NCI-H2029 treated with DMSO at 0.1 percent for 48 hours (cell line): ENCODE measurements at regions not wholly inside any gene's neighbourhood (a gene's known extent, or its start where the extent isn't known, plus 50 kb on each side); places are given as distances from the start of the nearest gene placed in this dataset.
"Not testable (repeated sequence)": the region's sequence is repeated elsewhere in the genome, so short reads cannot be mapped to it uniquely, and the experiment has no call there.

ENCODE experiments used
- DNase-seq: peaks from one replicate; lab custom pipeline; 2025; lab: John Stamatoyannopoulos, UW

DNA sequence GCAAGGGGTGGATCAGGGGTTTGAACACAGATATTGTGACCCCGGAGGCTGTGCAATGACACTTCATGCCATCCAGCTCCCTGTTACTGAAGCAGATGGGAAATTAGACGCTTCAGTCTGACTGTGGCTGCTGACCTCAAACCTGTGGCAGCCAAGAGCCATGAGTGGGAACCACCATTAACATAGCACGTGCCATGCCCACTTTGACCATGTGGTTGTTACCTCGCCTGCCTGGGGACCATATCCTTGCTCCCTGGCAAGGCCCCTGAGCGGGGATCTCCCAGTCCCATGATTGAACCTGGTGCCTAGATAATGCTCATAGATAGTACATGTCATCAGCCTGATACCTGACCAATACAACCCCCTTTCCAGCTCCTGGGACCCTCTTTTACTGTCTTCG lies 68.9 kb downstream of the CYP26B1 start:
- no peak for DNase-seq

DNA sequence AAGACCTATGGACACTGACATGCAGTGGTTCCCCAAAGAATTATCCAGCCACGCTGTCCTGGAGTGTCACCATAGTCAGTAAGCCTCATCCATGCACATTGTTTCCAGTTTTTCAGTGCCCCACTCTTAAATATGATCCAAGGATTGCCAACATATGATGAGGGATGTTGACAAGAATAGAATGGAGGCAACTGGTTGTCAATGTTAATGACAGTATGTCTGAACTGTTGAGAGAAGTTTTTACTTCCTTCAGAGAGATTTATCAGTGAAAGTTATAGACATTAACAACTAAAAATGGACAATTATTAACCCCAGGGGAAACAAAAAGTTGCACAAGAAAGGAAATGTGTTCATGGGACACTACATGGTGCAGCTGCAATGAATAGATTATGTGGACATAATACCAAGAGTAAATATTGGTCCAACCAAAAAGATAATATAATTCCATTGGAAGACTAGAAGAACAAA lies 69.9 kb downstream of the CYP26B1 start:
- no peak for DNase-seq

DNA sequence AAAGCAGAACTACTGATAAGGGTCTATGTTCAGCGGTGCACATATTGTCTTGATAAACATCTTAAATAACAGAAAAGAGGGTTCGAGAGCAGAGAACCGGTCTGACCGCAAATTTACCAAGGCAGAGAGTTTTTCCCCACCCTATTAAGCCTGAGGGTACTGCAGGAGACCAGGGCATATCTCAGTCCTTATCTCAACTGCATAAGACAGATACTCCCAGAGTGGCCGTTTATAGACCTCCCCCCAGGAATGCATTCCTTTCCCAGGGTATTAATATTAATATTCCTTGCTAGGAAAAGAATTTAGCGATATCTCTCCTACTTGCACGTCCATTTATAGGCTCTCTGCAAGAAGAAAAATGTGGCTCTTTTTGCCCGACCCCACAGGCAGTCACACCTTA lies 74.3 kb downstream of the CYP26B1 start:
- not testable (repeated sequence) for DNase-seq

DNA sequence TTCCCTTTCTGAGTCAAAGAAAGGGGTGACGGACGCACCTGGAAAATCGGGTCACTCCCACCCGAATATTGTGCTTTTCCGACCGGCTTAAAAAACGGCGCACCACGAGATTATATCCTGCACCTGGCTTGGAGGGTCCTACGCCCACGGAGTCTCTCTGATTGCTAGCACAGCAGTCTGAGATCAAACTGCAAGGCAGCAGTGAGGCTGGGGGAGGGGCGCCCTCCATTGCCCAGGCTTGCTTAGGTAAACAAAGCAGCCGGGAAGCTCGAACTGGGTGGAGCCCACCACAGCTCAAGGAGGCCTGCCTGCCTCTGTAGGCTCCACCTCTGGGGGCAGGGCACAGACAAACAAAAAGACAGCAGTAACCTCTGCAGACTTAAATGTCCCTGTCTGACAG lies 83.5 kb downstream of the CYP26B1 start:
- DNase-seq = not testable (repeated sequence)

DNA sequence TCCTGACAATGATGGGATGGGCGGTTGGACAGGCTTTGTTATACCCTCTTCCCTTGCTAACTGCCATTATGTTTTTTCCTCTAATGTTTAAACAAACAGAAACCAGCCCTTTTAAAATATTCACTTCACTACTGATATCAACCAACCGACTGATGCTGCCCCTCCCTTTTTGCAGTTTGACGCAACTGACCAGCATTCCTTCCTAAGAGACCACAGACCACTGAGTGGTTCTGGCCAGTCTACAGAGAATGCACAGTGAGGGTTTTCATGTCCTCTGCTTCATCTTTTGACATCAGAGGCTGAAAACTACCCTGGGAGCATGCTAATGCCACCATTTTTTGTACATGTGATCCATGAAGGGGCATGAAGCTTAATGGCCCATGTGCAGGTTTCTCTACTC lies 85.3 kb downstream of the CYP26B1 start:
- DNase-seq = no peak

DNA sequence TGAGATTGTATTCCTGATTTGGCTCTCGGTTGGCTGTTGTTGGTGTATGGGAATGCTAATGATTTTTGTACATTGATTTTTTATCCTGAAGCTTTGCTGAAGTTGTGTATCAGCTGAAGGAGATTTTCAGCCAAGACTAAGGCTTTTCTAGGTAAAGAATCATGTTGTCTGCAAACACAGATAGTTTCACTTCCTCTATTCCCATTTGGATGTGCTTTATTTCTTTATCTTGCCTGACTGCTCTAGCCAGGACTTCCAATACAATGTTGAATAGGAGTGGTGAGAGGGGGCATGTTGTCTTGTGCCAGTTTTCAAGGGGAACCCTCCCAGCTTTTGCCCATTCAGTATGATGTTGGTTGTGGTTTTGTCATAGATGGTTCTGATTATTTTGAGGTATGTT lies 90.4 kb downstream of the CYP26B1 start:
- no peak for DNase-seq

DNA sequence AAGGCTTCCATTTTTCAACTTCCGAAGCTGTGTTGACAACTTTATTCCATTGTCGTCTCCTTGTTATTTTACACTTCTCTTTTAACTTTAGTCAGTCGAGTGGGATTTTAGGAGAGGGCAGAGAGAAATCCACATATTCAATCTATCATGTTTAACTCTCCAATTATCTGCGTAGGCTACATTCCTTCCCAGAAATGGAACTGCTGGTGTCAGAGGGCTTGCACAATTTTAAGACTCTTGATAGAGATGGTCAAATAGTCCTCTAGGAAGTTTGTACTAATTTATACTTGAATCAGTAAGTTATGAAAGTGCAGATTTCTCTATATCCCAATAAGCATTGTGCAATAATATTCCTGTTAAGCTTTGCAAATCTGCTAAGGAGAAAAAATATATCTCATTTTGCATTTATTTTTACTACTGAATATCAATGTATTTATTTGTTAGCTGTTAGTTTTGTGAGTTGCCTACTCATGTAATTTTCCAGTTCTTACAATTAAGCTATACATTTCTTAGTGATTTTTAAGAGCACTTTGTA lies 95.6 kb downstream of the CYP26B1 start:
- DNase-seq = no peak

DNA sequence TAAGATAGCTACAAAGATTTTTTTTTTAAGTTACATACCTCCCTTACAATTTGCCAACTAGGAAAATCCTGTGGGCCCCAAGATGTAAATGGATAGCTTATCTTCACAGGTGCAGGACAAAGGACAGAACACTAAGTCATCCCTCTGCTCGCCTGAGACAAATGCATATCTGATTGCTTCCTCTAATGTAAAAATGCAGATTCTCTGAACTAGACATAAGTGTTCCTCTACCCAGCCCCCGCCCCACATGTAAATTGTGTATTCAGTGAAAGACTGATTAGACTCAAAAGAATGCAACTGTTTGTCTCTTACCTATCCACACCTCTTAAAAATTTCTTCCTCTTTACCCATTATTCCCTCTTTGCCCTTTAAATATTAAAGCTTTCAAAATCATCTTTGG lies 96.5 kb downstream of the CYP26B1 start:
- DNase-seq = no peak

DNA sequence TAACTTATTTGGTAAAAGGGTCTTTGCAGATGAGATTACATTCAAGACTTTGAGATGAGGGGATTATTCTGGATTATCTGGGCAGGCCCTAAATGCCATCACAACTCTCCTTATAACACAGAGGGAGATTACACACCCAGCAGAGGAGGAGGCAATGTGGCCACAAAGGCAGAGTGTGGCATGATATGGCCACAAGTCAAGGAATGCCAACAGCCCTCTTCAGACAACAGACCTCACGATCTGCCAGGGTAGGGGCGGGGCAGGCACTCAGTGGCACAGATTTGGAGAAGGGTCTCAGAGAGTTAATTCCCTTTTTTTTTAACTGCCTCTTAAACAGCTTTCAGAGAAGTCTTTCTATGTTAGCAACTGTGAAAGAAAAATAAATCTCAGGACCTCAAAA lies 96.9 kb downstream of the CYP26B1 start:
- DNase-seq = no peak

DNA sequence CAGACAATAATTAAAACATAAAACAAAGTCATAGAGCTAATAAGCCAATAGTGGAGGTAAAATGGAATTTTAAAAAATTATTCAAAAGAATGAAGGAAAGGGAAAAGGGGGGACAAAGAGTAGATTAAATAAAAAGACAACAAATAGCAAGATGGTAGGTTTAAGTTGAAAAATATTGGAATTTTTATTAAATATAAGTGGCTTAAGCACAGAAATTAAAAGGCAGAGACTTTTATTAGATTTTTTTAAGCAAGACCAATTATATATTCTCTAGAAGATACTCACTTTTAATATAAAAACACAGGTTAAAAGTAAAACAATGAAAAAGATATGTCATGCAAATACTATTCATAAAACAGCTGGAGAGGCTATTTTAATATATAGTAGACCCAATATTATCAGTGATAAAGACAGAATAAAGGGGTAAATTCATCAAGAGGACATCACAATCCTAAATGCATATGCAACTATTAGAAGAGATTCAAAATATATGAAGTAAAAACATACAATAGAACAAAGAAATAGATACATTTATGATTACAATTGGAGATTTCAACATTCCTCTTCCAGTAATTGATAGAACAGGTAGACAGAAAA lies 98.7 kb downstream of the CYP26B1 start:
- no peak for DNase-seq

DNA sequence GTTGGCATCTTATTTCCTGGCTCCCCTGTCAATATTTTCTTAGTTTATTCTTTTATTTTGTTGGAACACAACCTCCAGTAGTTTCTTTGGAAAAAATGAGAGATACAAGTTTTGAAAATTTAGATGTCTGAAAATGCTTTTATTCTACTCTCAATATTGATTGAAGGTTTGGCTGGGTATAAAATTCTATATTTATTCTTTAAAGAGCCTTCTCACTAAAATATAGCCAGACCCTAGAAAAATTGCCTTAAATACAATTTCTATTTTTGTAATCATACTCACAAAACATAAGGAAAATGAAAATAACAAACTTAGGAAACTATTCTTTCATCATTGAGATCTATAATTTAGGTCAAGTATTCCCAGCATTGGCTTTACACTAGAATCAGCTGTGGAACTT lies 103.7 kb downstream of the CYP26B1 start:
- no peak for DNase-seq

DNA sequence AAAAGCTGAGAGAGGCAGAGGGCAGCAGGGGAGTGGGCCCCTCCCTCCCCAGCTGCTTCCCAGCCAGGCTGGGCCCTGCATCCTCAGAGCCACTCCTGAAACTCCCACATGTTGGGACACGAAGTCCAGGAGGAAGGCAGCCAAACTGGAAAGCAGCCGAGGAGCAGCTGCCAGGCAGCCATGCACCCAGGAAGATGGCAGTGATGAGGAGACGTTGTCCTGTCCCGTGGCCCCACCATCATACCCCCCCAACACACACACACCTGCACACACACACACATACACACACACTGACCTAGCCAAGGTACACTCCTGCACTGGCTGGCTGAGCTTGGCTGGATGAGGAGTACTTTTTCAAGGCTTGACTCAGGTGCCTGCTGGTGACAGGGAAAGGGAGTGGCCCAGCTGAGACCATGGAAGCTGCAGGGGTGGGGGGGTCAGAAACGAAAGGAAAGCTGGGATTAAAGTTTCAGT lies 106.0 kb downstream of the CYP26B1 start:
- DNase-seq = no peak

DNA sequence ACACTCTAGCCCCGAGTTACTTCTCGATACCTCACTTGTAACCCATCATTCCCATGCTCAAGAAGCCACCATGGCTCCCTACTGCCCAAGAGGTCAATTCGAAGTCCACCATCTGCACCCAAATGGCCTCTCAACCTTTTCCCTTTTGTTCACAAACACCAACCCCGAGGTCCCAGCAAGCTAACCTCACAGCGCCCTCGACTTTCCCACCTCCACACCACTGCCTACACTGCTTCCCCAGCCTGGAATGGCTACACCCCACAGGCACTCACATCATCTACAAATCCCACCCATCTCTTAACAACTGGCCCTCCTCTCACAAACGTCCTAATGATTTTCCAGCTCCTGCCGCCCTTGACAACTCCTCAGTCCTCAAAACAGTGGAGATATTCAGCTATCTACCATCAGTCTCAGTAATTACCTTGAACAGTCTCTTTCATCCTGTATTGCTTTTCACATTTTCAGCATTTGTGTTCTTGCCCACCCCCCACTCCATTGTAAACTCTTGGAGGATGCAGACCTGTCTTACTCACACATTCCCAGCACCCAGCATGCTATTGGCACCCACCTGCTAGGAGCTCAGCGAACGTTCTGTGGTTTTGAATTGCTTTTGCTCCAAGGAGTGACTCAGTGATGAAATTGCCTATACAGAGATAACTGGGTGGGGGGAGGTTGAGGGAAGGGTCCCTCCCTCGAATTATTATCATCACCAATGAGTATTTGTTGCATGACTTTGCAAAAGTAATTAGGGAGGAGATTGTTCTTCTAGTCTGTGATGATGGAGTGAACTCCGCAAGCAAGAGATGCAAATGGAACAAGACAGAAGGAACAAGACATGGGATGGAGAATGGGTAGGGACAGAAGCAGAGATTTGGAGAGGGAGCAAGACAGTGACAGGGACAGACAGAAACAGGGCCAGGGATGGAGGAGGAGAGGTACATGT lies 106.8 kb downstream of the CYP26B1 start:
- DNase-seq = no peak

DNA sequence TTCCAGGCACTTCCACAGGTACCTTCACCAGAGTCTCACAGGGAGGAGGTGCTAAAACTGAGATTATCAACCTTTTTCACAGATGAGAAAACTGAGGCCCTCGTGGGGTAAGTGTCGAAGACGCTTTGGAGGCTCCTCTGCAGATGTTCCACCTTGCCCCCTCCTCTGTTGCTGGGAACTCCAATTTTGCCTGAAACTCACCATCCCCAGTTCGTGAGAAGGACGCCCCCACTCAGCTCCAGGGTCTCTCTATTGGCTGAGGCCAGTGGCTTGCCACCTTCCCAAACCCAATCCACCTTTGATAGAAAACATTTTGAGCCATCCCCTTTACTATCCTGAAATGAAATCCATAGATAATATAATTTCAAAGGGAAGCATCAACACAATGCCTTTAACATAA lies 109.1 kb downstream of the CYP26B1 start:
- DNase-seq = no peak

DNA sequence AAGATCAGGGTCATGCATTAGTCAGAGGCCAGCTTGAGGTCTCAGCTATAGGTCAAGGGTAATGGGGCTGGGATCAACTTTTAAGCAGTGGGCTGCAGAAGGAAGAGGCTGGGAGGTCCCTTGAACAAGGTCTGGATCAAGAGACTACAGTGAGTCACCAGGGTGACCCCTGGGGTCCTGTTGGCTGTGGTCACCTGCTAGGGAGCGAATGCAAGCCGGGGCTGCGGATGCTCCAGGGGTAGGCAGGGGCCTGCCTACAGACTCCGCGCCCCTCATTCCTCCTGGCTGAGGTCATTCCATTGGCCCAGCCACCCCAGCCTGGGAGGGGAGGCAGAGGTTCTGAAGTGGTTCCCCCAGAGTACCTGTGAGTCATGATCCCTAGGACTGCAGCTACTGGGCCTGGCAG lies 110.4 kb downstream of the CYP26B1 start:
- DNase-seq = no peak

DNA sequence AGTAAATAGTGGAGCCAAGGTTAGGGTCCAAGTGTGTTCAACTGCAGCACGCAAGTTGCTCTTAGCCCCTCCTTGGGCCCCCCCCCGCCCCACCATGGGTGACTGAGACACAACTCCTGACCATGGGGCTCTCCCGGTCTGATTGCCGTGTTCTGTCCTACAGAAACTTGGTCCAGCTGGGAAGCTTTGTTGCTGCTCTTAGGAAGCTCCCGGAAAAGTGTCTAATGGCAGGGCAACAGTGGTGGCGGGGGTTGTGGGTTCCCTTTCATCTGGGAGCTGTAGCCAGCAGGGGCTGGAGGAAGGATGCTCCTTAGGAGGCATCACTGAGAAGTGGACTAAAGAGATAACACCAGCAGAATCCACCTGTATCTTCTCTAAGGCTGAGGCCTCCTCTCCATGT lies 111.1 kb downstream of the CYP26B1 start:
- DNase-seq = no peak

DNA sequence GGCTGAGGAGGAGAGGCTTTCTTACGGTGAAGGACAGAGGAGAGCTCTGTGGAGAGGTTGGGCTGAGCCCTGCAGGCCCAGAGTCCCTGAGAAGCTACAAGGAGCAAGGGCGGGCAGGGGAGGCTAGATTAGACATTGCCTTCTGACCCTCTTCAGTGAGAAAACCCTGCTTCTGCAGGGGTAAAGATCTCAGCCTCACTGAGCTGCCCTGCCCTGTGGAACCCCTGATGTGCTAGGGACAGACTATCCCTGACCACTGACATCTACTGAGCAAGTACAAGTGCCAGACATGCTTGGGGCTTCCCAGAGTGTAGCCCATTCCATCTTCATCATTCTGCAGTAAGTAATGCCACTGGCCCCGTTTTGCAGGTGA lies 111.5 kb downstream of the CYP26B1 start:
- no peak for DNase-seq

DNA sequence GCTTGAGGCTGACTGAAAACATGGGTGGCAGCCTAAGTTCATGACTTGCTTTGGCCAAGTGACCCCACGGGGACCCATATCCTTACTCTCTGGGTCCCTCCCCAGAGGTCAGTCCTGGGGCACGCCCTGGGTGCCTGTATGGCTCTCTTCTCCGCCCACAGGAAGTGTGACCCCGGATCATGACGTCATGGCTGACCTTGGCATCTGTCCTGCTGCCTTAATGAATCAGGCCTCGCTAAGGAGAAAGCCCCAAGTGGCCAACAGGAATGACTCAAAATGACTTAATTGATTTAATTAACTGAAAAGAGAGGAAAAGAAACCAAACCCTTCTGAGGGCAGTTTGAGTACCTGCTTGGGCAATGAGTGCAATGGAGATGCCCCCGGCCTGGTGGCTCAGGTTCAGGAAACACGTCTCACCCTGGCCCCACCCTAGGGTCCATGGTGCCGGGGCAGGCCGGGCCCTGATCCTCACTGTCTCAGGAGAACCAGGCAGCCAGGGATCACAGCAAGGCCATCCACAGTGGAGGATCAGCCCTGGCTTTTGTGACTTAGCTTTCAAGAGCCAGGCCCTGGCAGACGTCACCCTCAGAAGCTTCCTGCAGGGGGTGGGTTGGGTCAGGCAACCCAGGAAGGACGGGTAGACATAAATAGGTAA lies 112.0 kb downstream of the CYP26B1 start:
- DNase-seq = no peak

DNA sequence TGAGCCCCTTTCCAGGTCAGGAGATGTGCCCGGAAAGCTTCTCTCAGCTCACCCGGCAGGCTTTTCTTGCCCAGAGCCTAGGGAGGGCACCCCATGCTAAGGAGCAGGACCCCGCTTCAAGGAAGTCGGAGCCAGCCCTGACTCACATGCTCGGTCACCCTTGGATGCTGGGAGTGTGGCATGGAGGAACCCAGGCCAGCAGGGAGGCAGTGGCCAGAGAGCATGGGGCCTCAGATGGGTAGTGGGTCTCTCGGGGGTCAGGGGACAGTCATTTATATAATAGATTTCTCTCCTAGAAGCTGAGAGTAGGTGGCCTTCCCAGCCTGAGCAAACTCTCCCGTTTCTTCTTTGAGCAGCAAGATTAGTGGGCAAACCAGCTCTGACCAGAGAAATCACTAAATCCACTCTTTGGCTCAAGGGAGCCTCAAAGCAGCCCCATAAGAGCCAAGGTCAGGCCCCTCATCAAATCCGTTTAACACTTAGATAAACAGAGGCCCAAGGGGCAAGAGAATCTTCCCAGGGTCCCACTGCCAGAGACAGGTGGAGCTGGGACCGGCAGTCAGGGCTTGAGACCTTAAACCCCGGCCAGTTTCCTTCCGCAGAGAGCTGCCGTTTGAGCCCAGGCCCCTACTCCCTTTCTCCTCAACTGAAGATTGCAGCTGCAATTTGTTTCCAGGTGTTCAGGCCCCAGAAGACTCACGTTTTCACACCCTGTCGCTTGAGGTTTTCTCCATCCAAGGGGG lies 113.1 kb downstream of the CYP26B1 start:
- no peak for DNase-seq

DNA sequence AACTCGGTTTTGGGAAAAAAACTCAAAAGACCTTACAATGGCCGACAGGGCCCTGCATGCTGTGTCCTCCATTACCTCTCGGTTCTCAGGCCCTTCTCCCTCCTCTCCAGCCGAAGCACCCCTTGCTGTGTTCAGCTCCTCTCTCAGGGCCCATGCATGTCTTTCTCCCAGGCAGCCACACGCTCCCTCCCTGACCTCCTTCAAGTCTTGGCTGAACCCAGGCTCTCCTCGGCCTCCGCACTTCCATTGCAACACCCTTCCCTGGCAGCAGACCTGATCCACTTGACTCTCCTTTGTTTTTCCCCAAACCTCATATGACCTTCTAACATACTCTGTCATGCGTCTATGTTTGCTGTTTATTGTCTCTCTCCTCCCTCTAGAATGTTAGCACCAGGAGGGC lies 114.0 kb downstream of the CYP26B1 start:
- DNase-seq = no peak

DNA sequence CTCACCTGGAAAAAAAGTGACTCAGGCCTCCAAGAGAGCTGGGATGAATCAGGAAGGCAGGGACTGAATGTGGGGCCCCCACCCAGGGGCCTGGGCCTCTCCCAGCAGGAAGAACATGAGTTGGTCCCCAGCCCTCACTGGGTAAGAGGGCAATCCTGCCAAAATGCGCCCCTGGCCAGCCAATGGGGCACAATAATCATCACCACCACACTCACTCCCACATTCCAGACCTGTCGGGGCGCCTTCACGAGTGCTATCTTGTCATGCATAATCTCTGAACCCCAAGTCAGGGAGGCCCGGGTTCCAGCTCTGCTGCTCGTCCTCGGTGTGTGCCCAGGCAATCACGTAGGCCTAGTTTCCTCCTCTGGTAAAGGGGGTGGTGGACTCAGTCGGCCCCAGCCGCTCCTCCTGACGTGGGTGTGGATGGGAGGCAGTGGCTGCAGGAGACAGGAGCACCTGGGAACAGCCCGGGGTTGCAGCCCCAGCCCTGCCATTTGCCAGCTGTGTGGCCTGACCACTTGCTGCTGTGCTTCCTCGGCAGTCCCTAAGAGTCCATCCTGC lies 115.1 kb downstream of the CYP26B1 start:
- no peak for DNase-seq
